Colonic mucosa (tissue), 4 donors: ENCODE measurements at regions not wholly inside any gene's neighbourhood (a gene's known extent, or its start where the extent isn't known, plus 50 kb on each side); places are given as distances from the start of the nearest gene placed in this dataset.

Source experiments
- DNase-seq: peaks from one replicate; pipeline ENCODE4 v3.0.0-alpha.2; 2020
- H3K27ac ChIP-seq: fragments of 200-600 bp; one replicate; pipeline ENCODE4 v1.8.0; 2021
- H3K27me3 ChIP-seq: fragments of 200-600 bp; one replicate; pipeline ENCODE4 v1.8.0; 2021
- H3K36me3 ChIP-seq: fragments of 200-600 bp; one replicate; pipeline ENCODE4 v1.8.0; 2021
- H3K4me1 ChIP-seq: fragments of 200-600 bp; one replicate; pipeline ENCODE4 v1.8.0; 2021; ENCODE audit warnings: mild to moderate bottlenecking
- H3K4me3 ChIP-seq: fragments of 200-600 bp; one replicate; pipeline ENCODE4 v1.8.0; 2021
- H3K9ac ChIP-seq, 2 donors: one replicate each; pipeline ENCODE4 v1.7.0; 2013; ENCODE audit warnings: control low read depth in 2 of 2, low read depth in 2 of 2, low read length in 2 of 2
- H3K9me3 ChIP-seq: fragments of 200-600 bp; one replicate; pipeline ENCODE4 v1.8.0; 2021
- intact Hi-C: fragments of 100-400 bp; cut with DNase I; formaldehyde crosslinking; loops from one replicate; pipeline ENCODE4 v1.14.1; 2022
- TF ChIP-seq, protein P1 (sequence below): fragments of 200-600 bp; IDR thresholded peaks from one replicate; pipeline ENCODE4 v1.8.0; 2022; ENCODE audit warnings: antibody characterized with exemption, mild to moderate bottlenecking
- donor health status: healthy.
- donor health status: DM: no; HTN: no; CAD: no.
- donor health status: DM: no; HTN: no; CAD: no.

GRCh38 chr7:16189026-16189715 is 232.2 kb downstream of the CRPPA start:
- intact Hi-C loops = no loop called here
- Histone ChIP-seq H3K27ac (no peak overlapping the region), H3K9me3 (no peaks in the 10 kb centered on the region), H3K36me3 (no peaks in the 10 kb centered on the region), H3K4me1 (no peaks in the 10 kb centered on the region), H3K9ac (no peak overlapping the region), H3K4me3 (no peak overlapping the region), H3K27me3 (no peaks in the 10 kb centered on the region)
- TF ChIP-seq, protein P1, sequence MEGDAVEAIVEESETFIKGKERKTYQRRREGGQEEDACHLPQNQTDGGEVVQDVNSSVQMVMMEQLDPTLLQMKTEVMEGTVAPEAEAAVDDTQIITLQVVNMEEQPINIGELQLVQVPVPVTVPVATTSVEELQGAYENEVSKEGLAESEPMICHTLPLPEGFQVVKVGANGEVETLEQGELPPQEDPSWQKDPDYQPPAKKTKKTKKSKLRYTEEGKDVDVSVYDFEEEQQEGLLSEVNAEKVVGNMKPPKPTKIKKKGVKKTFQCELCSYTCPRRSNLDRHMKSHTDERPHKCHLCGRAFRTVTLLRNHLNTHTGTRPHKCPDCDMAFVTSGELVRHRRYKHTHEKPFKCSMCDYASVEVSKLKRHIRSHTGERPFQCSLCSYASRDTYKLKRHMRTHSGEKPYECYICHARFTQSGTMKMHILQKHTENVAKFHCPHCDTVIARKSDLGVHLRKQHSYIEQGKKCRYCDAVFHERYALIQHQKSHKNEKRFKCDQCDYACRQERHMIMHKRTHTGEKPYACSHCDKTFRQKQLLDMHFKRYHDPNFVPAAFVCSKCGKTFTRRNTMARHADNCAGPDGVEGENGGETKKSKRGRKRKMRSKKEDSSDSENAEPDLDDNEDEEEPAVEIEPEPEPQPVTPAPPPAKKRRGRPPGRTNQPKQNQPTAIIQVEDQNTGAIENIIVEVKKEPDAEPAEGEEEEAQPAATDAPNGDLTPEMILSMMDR = no peak
- no peak for DNase-seq

- no peaks in the 10 kb centered on the region for H3K4me1 ChIP-seq
- H3K27ac ChIP-seq = no peak overlapping the region
- TF ChIP-seq, protein P1 = no peak
- no peaks in the 10 kb centered on the region for H3K27me3 ChIP-seq
- no peak overlapping the region for H3K9ac ChIP-seq
- H3K9me3 ChIP-seq = no peaks in the 10 kb centered on the region
- H3K36me3 ChIP-seq = no peaks in the 10 kb centered on the region
- no peak overlapping the region for H3K4me3 ChIP-seq
- intact Hi-C loops = no loop called here
- no peak for DNase-seq
Observed at GRCh38 chr7:16187131-16187530, 234.2 kb downstream of the CRPPA start.

DNA sequence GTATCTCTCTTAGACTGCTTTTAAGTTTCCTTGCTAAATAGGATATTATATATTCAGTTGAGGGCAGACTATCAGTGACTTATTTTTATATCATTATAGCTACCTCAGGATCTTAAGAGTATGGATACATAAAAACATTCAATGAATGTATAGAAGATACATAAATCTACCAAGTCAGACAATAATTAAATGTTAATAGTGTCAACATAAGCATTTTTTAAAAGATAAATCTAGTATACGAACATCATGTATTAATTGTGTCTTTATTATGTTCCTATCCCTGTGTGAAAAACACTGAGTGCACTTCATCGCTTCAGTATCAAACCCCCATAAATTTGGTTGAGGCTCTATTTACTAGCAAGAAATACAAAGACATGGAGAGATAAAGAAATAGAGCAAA is 242.8 kb downstream of the CRPPA start:
- Histone ChIP-seq H3K27ac (no peak overlapping the region), H3K9ac (no peak overlapping the region), H3K9me3 (no peaks in the 10 kb centered on the region), H3K36me3 (no peaks in the 10 kb centered on the region), H3K4me3 (no peak overlapping the region), H3K4me1 (no peaks in the 10 kb centered on the region), H3K27me3 (no peaks in the 10 kb centered on the region)
- no peak for DNase-seq
- intact Hi-C loops = no loop called here
- TF ChIP-seq, protein P1 = no peak

- Histone ChIP-seq H3K27ac (no peak overlapping the region), H3K9me3 (no peaks in the 10 kb centered on the region), H3K27me3 (no peaks in the 10 kb centered on the region), H3K4me3 (no peak overlapping the region), H3K36me3 (no peaks in the 10 kb centered on the region), H3K9ac (no peak overlapping the region), H3K4me1 (no peaks in the 10 kb centered on the region)
- TF ChIP-seq, protein P1 = no peak
- intact Hi-C loops = no loop called here
- no peak for DNase-seq
Observed at GRCh38 chr7:16178092-16178491, 243.2 kb downstream of the CRPPA start.

DNA sequence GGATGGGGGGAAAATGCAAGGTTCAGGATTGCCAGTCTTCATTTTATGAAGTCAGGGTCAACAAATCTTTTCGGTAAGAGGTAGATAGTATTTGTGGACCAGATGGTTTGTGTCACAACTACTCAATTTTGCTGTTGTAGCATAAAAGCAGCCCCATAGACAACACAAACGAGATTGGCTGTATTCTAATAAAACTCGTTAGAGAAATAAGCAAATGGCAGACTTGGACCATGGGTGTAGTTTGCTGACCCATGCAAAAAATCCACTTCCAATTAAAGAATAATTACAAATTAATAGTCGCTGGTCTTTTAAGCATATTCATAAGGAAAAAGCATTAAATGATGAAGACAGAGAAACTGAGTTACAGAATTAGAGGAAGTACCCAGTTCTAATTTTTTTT is 247.1 kb downstream of the CRPPA start:
- Histone ChIP-seq H3K9ac (no peak overlapping the region), H3K27me3 (no peaks in the 10 kb centered on the region), H3K4me3 (no peak overlapping the region), H3K9me3 (no peaks in the 10 kb centered on the region), H3K36me3 (no peaks in the 10 kb centered on the region), H3K27ac (no peak overlapping the region), H3K4me1 (no peaks in the 10 kb centered on the region)
- intact Hi-C loops = no loop called here
- TF ChIP-seq, protein P1 = no peak
- DNase-seq = no peak
